Loucy (cell line): ENCODE measurements at regions not wholly inside any gene's neighbourhood (a gene's known extent, or its start where the extent isn't known, plus 50 kb on each side); places are given as distances from the start of the nearest gene placed in this dataset.

ENCODE experiments used
- CTCF ChIP-seq: fragments of 200-600 bp; sonication (generic); conservative IDR thresholded peaks from 2 replicates; pipeline ENCODE4 v1.5.1; 2014; ENCODE audit warnings: mild to moderate bottlenecking, antibody characterized with exemption, low read length
- EZH2phosphoT487 ChIP-seq: fragments of 200-600 bp; IDR thresholded peaks from 2 replicates; pipeline ENCODE4 v1.6.1; 2018; ENCODE audit warnings: antibody characterized with exemption, mild to moderate bottlenecking, moderate library complexity, borderline replicate concordance

- no peak for TF ChIP-seq CTCF
- TF ChIP-seq EZH2phosphoT487, result no peak
Observed at GRCh38 chr3:72177075-72178050, 392.4 kb upstream of the PROK2 start.
